GM12872 (cell line): ENCODE measurements at regions not wholly inside any gene's neighbourhood (a gene's known extent, or its start where the extent isn't known, plus 50 kb on each side); places are given as distances from the start of the nearest gene placed in this dataset.

Experiments used
- CTCF ChIP-seq: IDR thresholded peaks from 3 replicates; pipeline ENCODE4 v1.5.1; 2011; ENCODE audit warnings: low read depth, mild to moderate bottlenecking, low read length, moderate library complexity; ENCODE audit not compliant: insufficient read depth

GRCh38 chr15:23750179-23750578 lies 63.1 kb upstream of the NDN start:
- TF ChIP-seq CTCF, result no peak

GRCh38 chr15:23750776-23751175 lies 63.7 kb upstream of the NDN start:
- no peak for TF ChIP-seq CTCF

- TF ChIP-seq CTCF, result no peak
These were observed 66.1 kb upstream of the NDN start for GRCh38 chr15:23753248-23753647.

- TF ChIP-seq CTCF, result no peak
These were observed 71.8 kb upstream of the NDN start for GRCh38 chr15:23758891-23759290.

GRCh38 chr15:23760024-23760423 lies 72.9 kb upstream of the NDN start:
- TF ChIP-seq CTCF, result no peak

GRCh38 chr15:23761386-23761785 lies 74.3 kb upstream of the NDN start:
- TF ChIP-seq CTCF, result no peak

- TF ChIP-seq CTCF, result no peak
These were observed 74.9 kb upstream of the NDN start for GRCh38 chr15:23762026-23762425.

GRCh38 chr15:23763021-23763420 lies 75.9 kb upstream of the NDN start:
- no peak for TF ChIP-seq CTCF
